ENCODE measurements at regions not wholly inside any gene's neighbourhood (a gene's known extent, or its start where the extent isn't known, plus 50 kb on each side); places are given as distances from the start of the nearest gene placed in this dataset.

GRCh38 chr10:124302951-124303505, 115.7 kb downstream of the OAT start:
- TF ChIP-seq CTCF (IDR thresholded peaks at IDR 0.05; ENCODE audit: unreplicated experiment) = no peak
- peaks cover 14% of the 10 kb centered on the region for H3K9me3 Mint-ChIP-seq (ENCODE audit: low read depth)
- H3K27ac Mint-ChIP-seq = no peak overlapping the region
- H3K27me3 Mint-ChIP-seq = peaks cover 2% of the 10 kb centered on the region
- H3K4me3 Mint-ChIP-seq (ENCODE audit: low read depth) = no peak overlapping the region
- no peak for DNase-seq (ENCODE audit: low spot score, unreplicated experiment)
- H3K36me3 Mint-ChIP-seq (ENCODE audit: insufficient read depth) = no peaks in the 10 kb centered on the region
- H3K4me1 Mint-ChIP-seq (ENCODE audit: low read depth) = no peaks in the 10 kb centered on the region

DNA sequence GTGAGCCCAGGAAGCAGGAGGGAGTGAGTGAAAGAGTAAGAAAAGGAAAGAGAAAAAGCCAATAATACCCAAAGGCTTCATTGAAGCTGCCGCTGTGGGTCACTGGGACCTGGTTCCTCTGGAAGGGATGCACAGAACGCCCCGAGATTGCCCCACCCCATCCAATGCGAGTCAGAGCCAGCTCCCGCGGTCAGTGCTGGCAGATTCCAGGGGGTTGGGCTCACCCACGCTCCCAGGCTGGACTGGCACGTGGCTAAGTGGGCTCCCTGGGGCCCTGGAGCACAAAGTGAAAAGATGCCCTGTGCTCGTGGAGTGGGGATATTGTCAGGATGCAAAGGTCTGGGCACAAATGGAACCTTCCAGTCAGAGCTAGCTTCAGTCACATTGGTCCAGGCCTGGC, 117.0 kb downstream of the OAT start:
- no peak overlapping the region for H3K4me3 Mint-ChIP-seq (ENCODE audit: low read depth)
- no peaks in the 10 kb centered on the region for H3K36me3 Mint-ChIP-seq (ENCODE audit: insufficient read depth)
- peaks cover 14% of the 10 kb centered on the region for H3K9me3 Mint-ChIP-seq (ENCODE audit: low read depth)
- H3K27me3 Mint-ChIP-seq = peaks cover 2% of the 10 kb centered on the region
- no peak overlapping the region for H3K27ac Mint-ChIP-seq
- TF ChIP-seq CTCF (IDR thresholded peaks at IDR 0.05; ENCODE audit: unreplicated experiment) = no peak
- no peak for DNase-seq (ENCODE audit: low spot score, unreplicated experiment)
- H3K4me1 Mint-ChIP-seq (ENCODE audit: low read depth) = no peaks in the 10 kb centered on the region

DNA sequence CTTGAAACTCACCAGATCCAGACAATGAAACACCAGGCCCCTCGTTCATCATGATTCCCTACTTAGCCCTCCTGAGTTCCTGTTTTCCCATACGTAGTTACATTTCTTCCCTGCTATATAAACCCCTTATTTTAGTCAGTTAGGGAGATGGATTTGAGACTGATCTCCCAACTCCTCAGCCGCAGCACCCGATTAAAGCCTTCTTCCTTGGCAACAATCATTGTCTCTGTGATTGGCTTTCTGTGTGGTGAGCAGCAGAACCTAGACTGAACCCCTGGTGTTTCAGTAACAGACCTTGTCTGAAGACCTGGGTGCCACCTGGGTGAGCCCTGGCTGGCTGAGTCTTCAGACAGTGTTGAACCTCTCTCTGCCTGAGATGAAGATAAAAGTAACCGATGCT, 118.0 kb downstream of the OAT start:
- Mint-ChIP-seq H3K27me3 (peaks cover 2% of the 10 kb centered on the region), H3K36me3 (ENCODE audit: insufficient read depth) (no peaks in the 10 kb centered on the region), H3K4me3 (ENCODE audit: low read depth) (no peak overlapping the region), H3K4me1 (ENCODE audit: low read depth) (no peaks in the 10 kb centered on the region), H3K27ac (no peak overlapping the region), H3K9me3 (ENCODE audit: low read depth) (peaks cover 14% of the 10 kb centered on the region)
- no peak for TF ChIP-seq CTCF (IDR thresholded peaks at IDR 0.05; ENCODE audit: unreplicated experiment)
- DNase-seq (ENCODE audit: low spot score, unreplicated experiment) = no peak

GRCh38 chr10:124300224-124300623, 118.5 kb downstream of the OAT start:
- Mint-ChIP-seq H3K27ac (no peak overlapping the region), H3K4me1 (ENCODE audit: low read depth) (no peaks in the 10 kb centered on the region), H3K4me3 (ENCODE audit: low read depth) (no peak overlapping the region), H3K9me3 (ENCODE audit: low read depth) (peaks cover 14% of the 10 kb centered on the region), H3K36me3 (ENCODE audit: insufficient read depth) (no peaks in the 10 kb centered on the region), H3K27me3 (peaks cover 2% of the 10 kb centered on the region)
- no peak for DNase-seq (ENCODE audit: low spot score, unreplicated experiment)
- no peak for TF ChIP-seq CTCF (IDR thresholded peaks at IDR 0.05; ENCODE audit: unreplicated experiment)

- peaks cover 2% of the 10 kb centered on the region for H3K27me3 Mint-ChIP-seq
- no peak for DNase-seq (ENCODE audit: low spot score, unreplicated experiment)
- peaks cover 14% of the 10 kb centered on the region for H3K9me3 Mint-ChIP-seq (ENCODE audit: low read depth)
- H3K36me3 Mint-ChIP-seq (ENCODE audit: insufficient read depth) = no peaks in the 10 kb centered on the region
- H3K4me1 Mint-ChIP-seq (ENCODE audit: low read depth) = no peaks in the 10 kb centered on the region
- no peak for TF ChIP-seq CTCF (IDR thresholded peaks at IDR 0.05; ENCODE audit: unreplicated experiment)
- no peak overlapping the region for H3K4me3 Mint-ChIP-seq (ENCODE audit: low read depth)
- no peak overlapping the region for H3K27ac Mint-ChIP-seq
These were observed 119.0 kb downstream of the OAT start for GRCh38 chr10:124299696-124300095.
